GM18505 (cell line): ENCODE measurements at regions not wholly inside any gene's neighbourhood (a gene's known extent, or its start where the extent isn't known, plus 50 kb on each side); places are given as distances from the start of the nearest gene placed in this dataset.

Experiments
- ATAC-seq: cut with Tn5 transposase; IDR thresholded peaks from one replicate; pipeline ENCODE4 v1.9.1; 2021; ENCODE audit not compliant: unreplicated experiment
- POLR2A ChIP-seq: IDR thresholded peaks from 4 replicates; pipeline ENCODE4 v1.6.1; 2011; ENCODE audit warnings: borderline replicate concordance; ENCODE audit not compliant: insufficient read depth, insufficient read length; ENCODE audit errors: extremely low read depth

DNA sequence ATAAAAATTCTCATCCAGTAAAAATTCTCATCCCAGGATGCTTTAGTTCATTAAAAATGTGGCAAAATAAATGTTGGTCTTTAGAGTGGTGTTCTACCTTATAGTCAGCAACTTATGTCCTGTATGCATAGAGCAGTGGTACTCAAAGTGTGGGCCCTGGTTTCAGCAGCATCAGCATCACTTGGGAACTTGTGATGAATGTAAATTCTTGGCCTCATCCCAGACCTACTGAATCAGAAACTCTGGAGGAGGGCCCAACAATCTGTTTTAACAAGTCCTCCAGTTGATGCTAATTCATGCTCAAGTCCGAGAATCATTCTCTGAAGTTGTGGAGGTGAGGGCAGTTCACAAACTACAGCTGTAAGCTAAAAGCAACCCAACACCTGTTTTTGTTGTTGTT lies 307.3 kb upstream of the SATB1 start:
- TF ChIP-seq POLR2A, result no peak
- no peak for ATAC-seq

DNA sequence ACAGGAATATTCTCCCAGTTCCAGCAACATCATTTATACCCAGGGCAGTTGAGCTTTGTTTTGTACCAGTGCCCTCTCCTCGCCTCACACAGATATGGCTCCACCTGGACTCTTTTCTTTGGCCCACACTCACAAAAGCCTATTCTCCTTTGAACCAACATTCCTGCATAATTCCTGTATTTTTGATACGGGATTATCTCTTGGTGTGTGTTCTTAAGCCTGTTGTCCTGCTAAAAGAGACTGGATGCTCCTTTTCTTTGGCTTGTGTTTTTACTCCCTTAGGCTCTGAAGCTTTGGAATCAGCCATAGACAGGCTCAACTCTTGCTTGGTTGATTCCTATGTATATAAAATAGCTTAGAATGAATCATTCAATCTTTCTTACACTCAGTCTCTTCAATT lies 305.4 kb upstream of the SATB1 start:
- ATAC-seq, result no peak
- TF ChIP-seq POLR2A, result no peak

- ATAC-seq, result no peak
- TF ChIP-seq POLR2A, result no peak
These were observed 304.5 kb upstream of the SATB1 start for GRCh38 chr3:18729671-18730070.

DNA sequence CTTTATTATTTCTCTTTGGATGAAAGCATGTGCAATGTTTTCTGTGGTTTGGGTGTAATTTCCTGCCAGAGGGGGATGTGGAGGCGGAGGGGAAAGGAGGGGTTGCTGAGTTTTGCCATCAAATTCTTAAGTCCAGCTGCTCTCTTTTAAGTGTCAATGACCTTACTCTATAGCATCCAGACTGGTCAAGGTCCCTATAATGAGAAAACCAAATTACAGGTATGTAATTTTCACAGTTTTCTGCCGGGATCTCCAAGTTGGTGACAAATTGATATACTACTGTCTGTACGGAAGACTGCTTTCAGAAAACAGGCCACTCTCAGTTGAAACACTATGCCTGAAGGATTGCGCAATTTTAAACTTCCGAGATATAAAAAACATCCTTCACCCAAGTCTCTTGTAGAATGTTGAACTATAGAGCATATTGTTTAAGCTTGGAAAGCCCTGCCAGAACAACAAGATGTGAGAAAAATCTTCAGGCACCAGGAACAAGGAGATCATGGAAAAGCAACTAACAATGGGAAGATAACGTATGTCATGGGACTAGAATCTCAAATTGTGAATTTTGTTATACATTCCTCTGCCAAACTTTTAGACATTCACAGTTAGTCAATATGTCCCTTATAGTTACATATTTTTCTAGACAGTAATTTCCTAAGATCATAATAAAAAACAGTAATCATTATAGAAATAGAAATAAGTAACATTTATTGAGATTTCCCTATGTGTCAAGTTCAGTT lies 300.7 kb upstream of the SATB1 start:
- ATAC-seq, result no peak
- TF ChIP-seq POLR2A, result no peak

GRCh38 chr3:18724456-18724855 lies 299.3 kb upstream of the SATB1 start:
- ATAC-seq, result no peak

GRCh38 chr3:18723206-18723810 lies 298.2 kb upstream of the SATB1 start:
- TF ChIP-seq POLR2A, result no peak
- peak; percentile 78 for ATAC-seq

More at GRCh38 chr3:18724456-18724855, 299.3 kb upstream of the SATB1 start:
- TF ChIP-seq POLR2A, result no peak

GRCh38 chr3:18720543-18720942 lies 295.4 kb upstream of the SATB1 start:
- ATAC-seq, result no peak

DNA sequence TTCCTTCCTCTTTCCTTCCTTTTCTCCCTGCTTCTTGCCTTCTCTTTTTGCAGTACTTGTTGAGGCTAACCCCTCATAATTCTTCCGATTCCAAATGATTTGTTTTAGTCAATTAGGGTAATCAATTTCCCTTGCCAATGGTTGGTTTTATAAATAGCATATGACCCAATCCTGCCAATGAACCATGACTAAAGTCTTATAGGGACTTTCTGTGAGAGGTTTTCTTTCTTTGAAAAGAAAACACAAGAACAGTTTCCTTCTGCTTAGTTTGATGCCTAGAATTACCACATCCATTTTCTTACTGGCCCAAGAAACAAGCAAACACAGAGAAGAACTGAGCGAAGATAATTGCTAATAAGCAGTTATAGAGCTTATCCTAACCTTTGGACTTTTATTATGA lies 292.5 kb upstream of the SATB1 start:
- ATAC-seq, result no peak
- TF ChIP-seq POLR2A, result no peak

More at GRCh38 chr3:18720543-18720942, 295.4 kb upstream of the SATB1 start:
- no peak for TF ChIP-seq POLR2A

- no peak for ATAC-seq
- TF ChIP-seq POLR2A, result no peak
These were observed 291.7 kb upstream of the SATB1 start for GRCh38 chr3:18716821-18717220.

DNA sequence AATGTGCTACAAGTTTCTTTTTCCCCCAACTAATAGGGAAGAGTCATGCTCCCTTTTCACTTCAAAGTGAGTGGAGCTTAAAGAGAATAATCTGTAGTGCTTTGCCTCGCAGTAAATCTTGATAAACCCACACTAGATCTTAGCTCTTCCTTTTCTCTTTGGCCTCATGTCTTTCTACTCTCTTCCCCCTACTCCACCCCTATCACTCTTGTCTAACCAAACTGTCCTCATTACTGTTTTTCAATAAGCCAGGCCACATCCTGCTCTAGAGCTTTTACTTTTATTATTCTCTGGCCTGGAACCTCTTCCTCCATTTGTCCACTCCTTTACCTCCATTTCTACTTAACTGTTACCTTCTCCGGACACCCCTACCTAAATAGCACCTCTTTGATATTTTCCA lies 291.0 kb upstream of the SATB1 start:
- TF ChIP-seq POLR2A, result no peak
- ATAC-seq, result no peak

- no peak for TF ChIP-seq POLR2A
- no peak for ATAC-seq
These were observed 290.1 kb upstream of the SATB1 start for GRCh38 chr3:18715208-18715607.

- no peak for TF ChIP-seq POLR2A
- no peak for ATAC-seq
These were observed 288.4 kb upstream of the SATB1 start for GRCh38 chr3:18713577-18713951.

DNA sequence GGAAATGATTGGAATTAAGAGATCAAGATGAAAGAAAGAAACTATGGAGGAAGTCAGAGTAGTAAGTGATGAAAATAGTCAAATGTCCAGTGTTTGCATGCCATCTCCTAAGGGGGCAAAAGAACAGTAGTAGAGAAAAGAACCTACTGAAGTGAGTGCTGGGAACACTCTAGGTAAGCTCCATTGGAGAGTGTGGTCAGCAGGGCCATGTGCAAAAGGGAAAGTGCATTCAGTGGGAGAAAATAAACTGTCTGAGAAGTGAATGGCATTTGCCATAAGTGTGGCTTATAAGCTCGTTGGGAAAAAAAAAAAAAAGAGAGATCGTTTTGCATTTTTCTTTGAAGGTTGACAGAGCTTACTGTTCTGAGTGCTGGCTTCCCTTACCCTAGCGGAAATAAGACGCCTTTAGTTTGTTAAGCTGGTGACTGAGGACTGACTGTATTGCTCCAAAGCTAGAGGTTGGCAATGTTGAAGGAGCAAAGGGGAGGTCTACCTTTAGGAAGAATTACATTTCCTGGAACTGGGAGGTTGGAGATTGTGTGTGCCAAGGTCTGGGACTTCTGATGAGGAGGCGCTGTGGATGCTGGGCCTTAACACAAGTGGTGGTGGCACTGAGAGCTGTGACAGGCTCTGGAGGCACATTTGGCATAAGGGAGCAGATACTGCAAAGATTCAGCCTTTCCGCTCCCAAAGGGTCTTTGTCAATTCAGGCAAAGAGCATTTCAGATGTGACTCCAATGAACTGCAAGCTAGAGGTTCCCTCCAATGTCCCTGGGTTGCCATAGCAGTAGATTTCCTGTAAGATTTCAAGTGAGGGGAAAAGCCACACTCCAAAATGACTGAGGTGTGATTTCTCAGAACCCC lies 287.8 kb upstream of the SATB1 start:
- no peak for TF ChIP-seq POLR2A
- ATAC-seq, result no peak
